SK-N-SH (cell line): ENCODE measurements at regions not wholly inside any gene's neighbourhood (a gene's known extent, or its start where the extent isn't known, plus 50 kb on each side); places are given as distances from the start of the nearest gene placed in this dataset.

Experiments
- CTCF ChIA-PET: fragments of 300-600, 350-600 bp; formaldehyde crosslinking; extraction: SDS; loops from one replicate; lab custom pipeline; 2021; lab: Yijun Ruan, JAX
- POLR2A ChIA-PET: fragments of 350-600 bp; sonication (Branson Sonifier 250); formaldehyde crosslinking; extraction: SDS; loops from one replicate; lab custom pipeline; 2020; ENCODE audit warnings: antibody characterized with exemption, inconsistent platforms; lab: Yijun Ruan, JAX
- DNase-seq: peaks from one replicate; pipeline ENCODE4 v3.0.0; 2012
- H2AFZ ChIP-seq: fragments of 200-600 bp; sonication (generic); 2 replicates; pipeline ENCODE4 v1.8.1; 2016; ENCODE audit warnings: antibody characterized with exemption, mild to moderate bottlenecking, low read depth
- H3F3A ChIP-seq: fragments of 200-600 bp; sonication (generic); replicated peaks from 2 replicates; pipeline ENCODE3; 2016; ENCODE audit warnings: antibody characterized with exemption, mild to moderate bottlenecking; ENCODE audit not compliant: insufficient read depth
- H3K27ac ChIP-seq, 2 experiments: fragments of 200-500 bp in 1 of 2; fragments of 200-600 bp in 1 of 2; sonication (Bioruptor generic) in 1 of 2; sonication (generic), shearing (Covaris generic) in 1 of 2; 2 replicates each; pipeline versions ENCODE4 v1.5.1 to v1.6.1; 2014 to 2016; ENCODE audit warnings: low read depth in 2 of 2, inconsistent platforms in 1 of 2, low read length in 1 of 2, mild to moderate bottlenecking in 1 of 2, mixed read lengths in 1 of 2
- H3K27me3 ChIP-seq: fragments of 200-600 bp; sonication (generic), shearing (Covaris generic); 2 replicates; pipeline ENCODE4 v1.6.1; 2016; ENCODE audit warnings: mixed run types; ENCODE audit not compliant: insufficient read depth
- H3K36me3 ChIP-seq, 2 experiments: fragments of 200-500 bp in 1 of 2; fragments of 200-600 bp in 1 of 2; sonication (Bioruptor generic) in 1 of 2; sonication (generic) in 1 of 2; replicated peaks in 1 of 2; 2 replicates each; pipeline versions ENCODE3 to v1.5.1; 2014 to 2016; ENCODE audit warnings: low read length in 1 of 2, mild to moderate bottlenecking in 1 of 2; ENCODE audit not compliant: insufficient read depth in 2 of 2, control insufficient read depth in 1 of 2
- H3K4me1 ChIP-seq, 2 experiments: fragments of 200-500 bp in 1 of 2; fragments of 200-600 bp in 1 of 2; sonication (Bioruptor generic) in 1 of 2; sonication (generic), shearing (Covaris generic) in 1 of 2; 2 replicates each; pipeline versions ENCODE4 v1.5.1 to v1.6.1; 2014 to 2016; ENCODE audit warnings: low read depth in 1 of 2, low read length in 1 of 2, mixed run types in 1 of 2; ENCODE audit not compliant: insufficient read depth in 2 of 2, control insufficient read depth in 1 of 2
- H3K4me2 ChIP-seq: fragments of 200-600 bp; sonication (generic), shearing (Covaris generic); 2 replicates; pipeline ENCODE4 v1.6.1; 2017; ENCODE audit warnings: mixed run types
- H3K4me3 ChIP-seq, 2 experiments: fragments of 200-500 bp in 1 of 2; fragments of 200-600 bp in 1 of 2; sonication (Bioruptor generic) in 1 of 2; sonication (generic), shearing (Covaris generic) in 1 of 2; 2 replicates each; pipeline versions ENCODE4 v1.5.1 to v1.8.1; 2014 to 2016; ENCODE audit warnings: low read depth in 2 of 2, inconsistent platforms in 1 of 2, low read length in 1 of 2, mild to moderate bottlenecking in 1 of 2, mixed read lengths in 1 of 2, moderate library complexity in 1 of 2
- H3K79me2 ChIP-seq: fragments of 200-600 bp; sonication (generic); 2 replicates; pipeline ENCODE4 v1.8.1; 2017; ENCODE audit warnings: mild to moderate bottlenecking; ENCODE audit not compliant: insufficient read depth
- H3K9ac ChIP-seq: fragments of 200-600 bp; sonication (generic); 2 replicates; pipeline ENCODE4 v1.6.1; 2017; ENCODE audit warnings: mixed run types
- H3K9me2 ChIP-seq: fragments of 200-600 bp; sonication (generic); 2 replicates; pipeline ENCODE4 v1.6.1; 2017; ENCODE audit warnings: mixed run types
- H3K9me3 ChIP-seq: fragments of 200-600 bp; sonication (generic); 2 replicates; pipeline ENCODE4 v1.6.1; 2017; ENCODE audit warnings: mixed run types, mild to moderate bottlenecking, moderate library complexity
- H4K20me1 ChIP-seq: fragments of 200-600 bp; sonication (generic); 2 replicates; pipeline ENCODE4 v1.6.1; 2017; ENCODE audit warnings: mild to moderate bottlenecking, mixed run types; ENCODE audit not compliant: insufficient read depth
- ELF1 ChIP-seq: IDR thresholded peaks from 2 replicates; pipeline ENCODE4 v1.4.0; 2012
- EP300 ChIP-seq, 2 experiments: IDR thresholded peaks; 2 replicates each; pipeline versions ENCODE4 v1.4.0 to v1.6.1; 2012; ENCODE audit warnings: borderline replicate concordance in 1 of 2, low read depth in 1 of 2, low read length in 1 of 2
- FOSL2 ChIP-seq: IDR thresholded peaks from 2 replicates; pipeline ENCODE4 v1.4.0; 2012; ENCODE audit warnings: low read depth, mild to moderate bottlenecking, moderate library complexity, borderline replicate concordance
- FOXM1 ChIP-seq: IDR thresholded peaks from 2 replicates; pipeline ENCODE4 v1.4.0; 2012; ENCODE audit warnings: low read depth, mild to moderate bottlenecking
- GATA2 ChIP-seq: sonication (generic); formaldehyde crosslinking; IDR thresholded peaks from 2 replicates; pipeline ENCODE4 v1.5.0; 2020; ENCODE audit warnings: mild to moderate bottlenecking, missing genetic modification reagents
- MEF2A ChIP-seq: IDR thresholded peaks from 2 replicates; pipeline ENCODE4 v1.4.0; 2012; ENCODE audit warnings: low read depth, borderline replicate concordance
- RAD21 ChIP-seq: IDR thresholded peaks from 2 replicates; pipeline ENCODE4 v1.6.1; 2012; ENCODE audit warnings: mild to moderate bottlenecking, low read length
- SIN3A ChIP-seq: IDR thresholded peaks from 2 replicates; pipeline ENCODE4 v1.6.1; 2012; ENCODE audit warnings: low read depth, mild to moderate bottlenecking, low read length, moderate library complexity, borderline replicate concordance
- SMC3 ChIP-seq: IDR thresholded peaks from 2 replicates; pipeline ENCODE4 v1.6.1; 2012; ENCODE audit warnings: low read depth, low read length, improper control_type of control experiment
- TCF12 ChIP-seq: IDR thresholded peaks from 2 replicates; pipeline ENCODE4 v1.4.0; 2012
- TEAD4 ChIP-seq: IDR thresholded peaks from 2 replicates; pipeline ENCODE4 v1.4.0; 2012; ENCODE audit warnings: mild to moderate bottlenecking, borderline replicate concordance; ENCODE audit not compliant: insufficient read depth
- YY1 ChIP-seq: IDR thresholded peaks from 2 replicates; pipeline ENCODE4 v1.4.0; 2012; ENCODE audit warnings: low read depth, mild to moderate bottlenecking
- WGBS: methylation state at CpG from one replicate; pipeline ENCODE4 v1.1.6; 2017; ENCODE audit warnings: low lambda C conversion rate; 5-methylcytosine and 5-hydroxymethylcytosine counted together
- TF ChIP-seq, protein P1 (sequence below): IDR thresholded peaks from 2 replicates; pipeline ENCODE4; 2012
- TF ChIP-seq, protein P2 (sequence below): fragments of 150-350 bp; IDR thresholded peaks from 2 replicates; pipeline ENCODE4 v1.6.1; 2017; ENCODE audit warnings: antibody characterized with exemption, low read length, low read depth, borderline replicate concordance
- TF ChIP-seq, protein P3 (sequence below): IDR thresholded peaks from 2 replicates; pipeline ENCODE4 v1.4.0; 2012; ENCODE audit warnings: low read depth, borderline replicate concordance
- TF ChIP-seq, protein P4 (sequence below): IDR thresholded peaks from 2 replicates; pipeline ENCODE4 v1.4.0; 2012; ENCODE audit warnings: low read depth, borderline replicate concordance
- TF ChIP-seq, protein P5 (sequence below): fragments of 150-350 bp; IDR thresholded peaks from 2 replicates; pipeline ENCODE4 v1.6.1; 2016; ENCODE audit warnings: mild to moderate bottlenecking, low read depth, low read length

DNA sequence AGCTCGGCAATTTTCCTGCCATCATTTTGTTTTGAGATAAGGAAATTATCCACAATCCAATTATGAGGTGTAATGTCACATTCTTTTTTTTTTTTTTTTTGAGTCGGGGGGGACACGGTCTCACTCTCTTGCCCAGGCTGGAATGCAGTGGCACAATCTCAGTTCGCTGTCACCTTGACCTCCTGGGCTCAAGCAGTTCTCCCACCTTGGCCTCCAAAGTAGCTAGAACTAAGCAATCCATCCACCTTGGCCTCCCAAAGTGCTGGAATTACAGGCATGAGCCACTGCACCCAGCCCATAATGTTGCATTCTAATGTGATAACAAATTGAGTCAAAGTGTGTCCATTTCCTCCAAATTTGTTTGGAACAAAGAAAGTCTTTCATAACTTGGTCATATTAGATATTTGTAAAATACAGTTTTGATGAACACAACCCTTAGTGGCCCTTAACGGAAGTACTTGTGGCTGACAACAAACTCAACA, 144.1 kb upstream of the AFDN start:
- H2AFZ ChIP-seq: no peak overlapping the region
- peaks cover 5% of the 10 kb centered on the region; the same call in 1 of the 2 replicates for H3K9me3 ChIP-seq
- no peaks in the 10 kb centered on the region for H3K9me2 ChIP-seq
- TF ChIP-seq MEF2A (no peak), ELF1 (no peak), RAD21 (no peak), FOXM1 (no peak), TEAD4 (no peak), FOSL2 (no peak), SIN3A (no peak)
- TF ChIP-seq, protein P1, sequence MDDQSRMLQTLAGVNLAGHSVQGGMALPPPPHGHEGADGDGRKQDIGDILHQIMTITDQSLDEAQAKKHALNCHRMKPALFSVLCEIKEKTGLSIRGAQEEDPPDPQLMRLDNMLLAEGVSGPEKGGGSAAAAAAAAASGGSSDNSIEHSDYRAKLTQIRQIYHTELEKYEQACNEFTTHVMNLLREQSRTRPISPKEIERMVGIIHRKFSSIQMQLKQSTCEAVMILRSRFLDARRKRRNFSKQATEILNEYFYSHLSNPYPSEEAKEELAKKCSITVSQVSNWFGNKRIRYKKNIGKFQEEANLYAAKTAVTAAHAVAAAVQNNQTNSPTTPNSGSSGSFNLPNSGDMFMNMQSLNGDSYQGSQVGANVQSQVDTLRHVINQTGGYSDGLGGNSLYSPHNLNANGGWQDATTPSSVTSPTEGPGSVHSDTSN: no peak
- TF ChIP-seq, protein P2, sequence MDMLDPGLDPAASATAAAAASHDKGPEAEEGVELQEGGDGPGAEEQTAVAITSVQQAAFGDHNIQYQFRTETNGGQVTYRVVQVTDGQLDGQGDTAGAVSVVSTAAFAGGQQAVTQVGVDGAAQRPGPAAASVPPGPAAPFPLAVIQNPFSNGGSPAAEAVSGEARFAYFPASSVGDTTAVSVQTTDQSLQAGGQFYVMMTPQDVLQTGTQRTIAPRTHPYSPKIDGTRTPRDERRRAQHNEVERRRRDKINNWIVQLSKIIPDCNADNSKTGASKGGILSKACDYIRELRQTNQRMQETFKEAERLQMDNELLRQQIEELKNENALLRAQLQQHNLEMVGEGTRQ: no peak
- TF ChIP-seq, protein P3, sequence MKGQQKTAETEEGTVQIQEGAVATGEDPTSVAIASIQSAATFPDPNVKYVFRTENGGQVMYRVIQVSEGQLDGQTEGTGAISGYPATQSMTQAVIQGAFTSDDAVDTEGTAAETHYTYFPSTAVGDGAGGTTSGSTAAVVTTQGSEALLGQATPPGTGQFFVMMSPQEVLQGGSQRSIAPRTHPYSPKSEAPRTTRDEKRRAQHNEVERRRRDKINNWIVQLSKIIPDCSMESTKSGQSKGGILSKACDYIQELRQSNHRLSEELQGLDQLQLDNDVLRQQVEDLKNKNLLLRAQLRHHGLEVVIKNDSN: no peak
- TF ChIP-seq, all 33 proteins: peak for 0
- H3K27me3 ChIP-seq: no peaks in the 10 kb centered on the region
- H3K79me2 ChIP-seq: no peaks in the 10 kb centered on the region
- H4K20me1 ChIP-seq: no peaks in the 10 kb centered on the region
- no peaks in the 10 kb centered on the region for H3K36me3 ChIP-seq
- peaks cover 0 to 13% of the 10 kb centered on the region in 2 experiments; a peak in 1 of 4 replicates for H3K4me1 ChIP-seq
- no peaks in the 10 kb centered on the region for H3F3A ChIP-seq
- DNase-seq: no peak
- no peak overlapping the region for H3K4me3 ChIP-seq
- H3K27ac ChIP-seq: no peak overlapping the region
- H3K4me2 ChIP-seq: no peak overlapping the region
- POLR2A ChIA-PET: no interaction called here
- CTCF ChIA-PET: no interaction called here
- 22% methylated on average over 5 of the region's 5 CpGs for WGBS
- no peak overlapping the region for H3K9ac ChIP-seq

DNA sequence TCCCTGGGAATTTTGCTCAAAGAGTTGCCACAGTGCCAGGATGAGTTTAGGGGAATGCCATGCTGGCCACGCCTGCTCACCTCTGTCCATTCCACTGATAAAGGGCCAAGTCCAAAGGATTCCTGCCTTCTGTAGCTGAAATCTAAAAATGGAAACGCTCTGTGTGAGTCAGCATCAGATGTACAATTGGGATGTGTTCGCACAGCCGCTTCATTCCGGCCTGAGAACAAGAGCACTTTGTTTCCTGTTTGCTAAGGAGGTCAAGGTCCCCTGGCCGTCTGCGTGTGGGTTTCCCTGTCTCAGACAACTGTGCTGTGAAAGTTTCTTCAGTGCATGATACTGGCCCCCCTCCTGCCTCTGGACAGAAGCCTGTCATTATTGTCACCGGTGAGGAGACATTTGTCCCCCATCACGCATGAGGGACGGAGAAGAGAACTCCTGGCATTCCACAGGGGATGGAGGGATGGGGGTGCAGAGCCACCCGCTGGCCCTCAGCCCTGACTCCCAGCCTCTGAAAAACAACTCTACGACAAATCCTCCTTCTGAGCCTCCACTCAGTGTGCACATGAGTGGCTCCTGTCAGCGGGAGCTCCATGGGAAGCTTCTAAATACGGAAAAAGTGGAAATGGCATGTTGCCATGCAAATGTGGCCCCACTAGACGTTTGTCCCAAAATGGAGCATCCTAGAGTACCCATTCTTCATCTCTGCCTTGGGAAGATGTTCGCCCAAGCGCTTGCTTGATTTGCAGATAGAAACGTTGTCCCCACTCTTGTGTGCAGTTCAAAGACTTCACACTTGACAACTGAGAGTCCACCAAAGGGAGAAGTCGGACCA, 143.5 kb upstream of the AFDN start:
- TF ChIP-seq YY1: no peak
- no peak for TF ChIP-seq SMC3
- TF ChIP-seq, protein P3: no peak
- no peak for TF ChIP-seq GATA2
- no peak for TF ChIP-seq EP300 (IDR thresholded peaks at IDR 0.05; ENCODE audit: borderline replicate concordance in 1 of 2, low read depth in 1 of 2, low read length in 1 of 2)
- TF ChIP-seq, protein P4, sequence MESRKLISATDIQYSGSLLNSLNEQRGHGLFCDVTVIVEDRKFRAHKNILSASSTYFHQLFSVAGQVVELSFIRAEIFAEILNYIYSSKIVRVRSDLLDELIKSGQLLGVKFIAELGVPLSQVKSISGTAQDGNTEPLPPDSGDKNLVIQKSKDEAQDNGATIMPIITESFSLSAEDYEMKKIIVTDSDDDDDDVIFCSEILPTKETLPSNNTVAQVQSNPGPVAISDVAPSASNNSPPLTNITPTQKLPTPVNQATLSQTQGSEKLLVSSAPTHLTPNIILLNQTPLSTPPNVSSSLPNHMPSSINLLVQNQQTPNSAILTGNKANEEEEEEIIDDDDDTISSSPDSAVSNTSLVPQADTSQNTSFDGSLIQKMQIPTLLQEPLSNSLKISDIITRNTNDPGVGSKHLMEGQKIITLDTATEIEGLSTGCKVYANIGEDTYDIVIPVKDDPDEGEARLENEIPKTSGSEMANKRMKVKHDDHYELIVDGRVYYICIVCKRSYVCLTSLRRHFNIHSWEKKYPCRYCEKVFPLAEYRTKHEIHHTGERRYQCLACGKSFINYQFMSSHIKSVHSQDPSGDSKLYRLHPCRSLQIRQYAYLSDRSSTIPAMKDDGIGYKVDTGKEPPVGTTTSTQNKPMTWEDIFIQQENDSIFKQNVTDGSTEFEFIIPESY: no peak
- TF ChIP-seq TCF12: no peak
- TF ChIP-seq, protein P5, sequence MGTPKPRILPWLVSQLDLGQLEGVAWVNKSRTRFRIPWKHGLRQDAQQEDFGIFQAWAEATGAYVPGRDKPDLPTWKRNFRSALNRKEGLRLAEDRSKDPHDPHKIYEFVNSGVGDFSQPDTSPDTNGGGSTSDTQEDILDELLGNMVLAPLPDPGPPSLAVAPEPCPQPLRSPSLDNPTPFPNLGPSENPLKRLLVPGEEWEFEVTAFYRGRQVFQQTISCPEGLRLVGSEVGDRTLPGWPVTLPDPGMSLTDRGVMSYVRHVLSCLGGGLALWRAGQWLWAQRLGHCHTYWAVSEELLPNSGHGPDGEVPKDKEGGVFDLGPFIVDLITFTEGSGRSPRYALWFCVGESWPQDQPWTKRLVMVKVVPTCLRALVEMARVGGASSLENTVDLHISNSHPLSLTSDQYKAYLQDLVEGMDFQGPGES: no peak
- TF ChIP-seq, protein P1: no peak
- TF ChIP-seq, all 33 proteins: peak for 0
- no peak overlapping the region for H2AFZ ChIP-seq

More for the DNA sequence above, 143.5 kb upstream of the AFDN start:
- no peaks in the 10 kb centered on the region for H4K20me1 ChIP-seq
- no peak overlapping the region for H3K4me3 ChIP-seq
- no peaks in the 10 kb centered on the region for H3F3A ChIP-seq
- no peaks in the 10 kb centered on the region for H3K36me3 ChIP-seq
- H3K27me3 ChIP-seq: no peaks in the 10 kb centered on the region
- H3K27ac ChIP-seq: no peak overlapping the region
- 39% methylated on average over 15 of the region's 19 CpGs for WGBS
- no peaks in the 10 kb centered on the region for H3K9me2 ChIP-seq
- no peak overlapping the region for H3K9ac ChIP-seq
- POLR2A ChIA-PET: no interaction called here
- peaks cover 5% of the 10 kb centered on the region; the same call in 1 of the 2 replicates for H3K9me3 ChIP-seq
- H3K4me2 ChIP-seq: no peak overlapping the region
- peaks cover 0 to 9% of the 10 kb centered on the region in 2 experiments; a peak in 1 of 4 replicates for H3K4me1 ChIP-seq
- no peaks in the 10 kb centered on the region for H3K79me2 ChIP-seq
- DNase-seq: no peak
- CTCF ChIA-PET: no interaction called here
